Prostate gland (tissue), 2 donors: ENCODE measurements at regions not wholly inside any gene's neighbourhood (a gene's known extent, or its start where the extent isn't known, plus 50 kb on each side); places are given as distances from the start of the nearest gene placed in this dataset.

Experiments
- DNase-seq: peaks from one replicate; pipeline ENCODE4 v3.0.0-alpha.2; 2019; ENCODE audit warnings: low spot score
- H3K27ac ChIP-seq, 2 donors: fragments of 200-600 bp; sonication (generic); 2 replicates each; pipeline ENCODE4 v1.5.1; 2017 to 2019
- H3K27me3 ChIP-seq: fragments of 200-600 bp; sonication (generic); replicated peaks from 2 replicates; pipeline ENCODE4 v1.5.1; 2019; ENCODE audit not compliant: insufficient read depth
- H3K36me3 ChIP-seq, 2 donors: fragments of 200-600 bp; sonication (generic); 1 replicate in 1 of 2; 2 replicates in 1 of 2; pipeline versions ENCODE4 v1.5.1 to v1.8.1; 2017 to 2019
- H3K4me1 ChIP-seq: fragments of 200-600 bp; sonication (generic); replicated peaks from 2 replicates; pipeline ENCODE4 v1.5.1; 2019
- H3K4me3 ChIP-seq, 2 donors: fragments of 200-600 bp; sonication (generic); 2 replicates each; pipeline ENCODE4 v1.5.1; 2017 to 2019
- H3K9me3 ChIP-seq: fragments of 200-600 bp; sonication (generic); 2 replicates; pipeline ENCODE4 v1.5.1; 2017
- CTCF ChIP-seq, 4 experiments: fragments of 200-600 bp in 2 of 4; fragments of 450-650 bp in 2 of 4; sonication (generic) in 2 of 4; IDR thresholded peaks; 1 replicate in 3 of 4; 2 replicates in 1 of 4; pipeline ENCODE4 v1.5.1; 2016 to 2019; ENCODE audit warnings: antibody characterized with exemption in 4 of 4, mild to moderate bottlenecking in 2 of 4, moderate library complexity in 2 of 4
- POLR2A ChIP-seq: fragments of 450-650 bp; IDR thresholded peaks from one replicate; pipeline ENCODE4 v1.6.1; 2016; ENCODE audit warnings: antibody characterized with exemption, mild to moderate bottlenecking
- POLR2AphosphoS5 ChIP-seq: sonication (generic); formaldehyde crosslinking; IDR thresholded peaks from one replicate; pipeline ENCODE4 v1.6.1; 2017; ENCODE audit warnings: antibody characterized with exemption
- WGBS: methylation state at CpG from one replicate; pipeline ENCODE4 v1.1.5; 2018; 5-methylcytosine and 5-hydroxymethylcytosine counted together
- intact Hi-C: fragments of 100-400 bp; cut with DNase I; formaldehyde crosslinking; loops from one replicate; pipeline ENCODE4 v1.14.2; 2022

GRCh38 chr1:98188774-98189173, 267.9 kb upstream of the DPYD start:
- Histone ChIP-seq H3K27ac (no peak overlapping the region), H3K36me3 (no peaks in the 10 kb centered on the region), H3K4me1 (no peaks in the 10 kb centered on the region), H3K27me3 (no peaks in the 10 kb centered on the region), H3K4me3 (no peak overlapping the region), H3K9me3 (no peaks in the 10 kb centered on the region)
- DNase-seq = no peak
- no peak for TF ChIP-seq POLR2AphosphoS5
- no peak for TF ChIP-seq POLR2A
- TF ChIP-seq CTCF (IDR thresholded peaks at IDR 0.05) = no peak
- 65% methylated on average over 1 of the region's 1 CpG for WGBS
- intact Hi-C loops = no loop called here

GRCh38 chr1:98184856-98185255, 264.0 kb upstream of the DPYD start:
- no peak for TF ChIP-seq POLR2A
- TF ChIP-seq CTCF (IDR thresholded peaks at IDR 0.05) = no peak
- no peak for TF ChIP-seq POLR2AphosphoS5
- Histone ChIP-seq H3K36me3 (no peaks in the 10 kb centered on the region), H3K4me1 (no peaks in the 10 kb centered on the region), H3K27ac (no peak overlapping the region), H3K4me3 (no peak overlapping the region), H3K9me3 (no peaks in the 10 kb centered on the region), H3K27me3 (no peaks in the 10 kb centered on the region)
- 93% methylated on average over 2 of the region's 2 CpGs for WGBS
- intact Hi-C loops = no loop called here
- no peak for DNase-seq

GRCh38 chr1:98181036-98181764, 260.4 kb upstream of the DPYD start:
- H3K27ac ChIP-seq = no peak overlapping the region
- intact Hi-C loops = no loop called here
- H3K27me3 ChIP-seq = no peaks in the 10 kb centered on the region
- no peak overlapping the region for H3K4me3 ChIP-seq
- 84% methylated on average over 1 of the region's 1 CpG for WGBS
- H3K4me1 ChIP-seq = no peaks in the 10 kb centered on the region
- no peaks in the 10 kb centered on the region for H3K36me3 ChIP-seq
- no peak for DNase-seq
- TF ChIP-seq POLR2A = no peak
- no peak for TF ChIP-seq CTCF (IDR thresholded peaks at IDR 0.05)
- TF ChIP-seq POLR2AphosphoS5 = no peak
- no peaks in the 10 kb centered on the region for H3K9me3 ChIP-seq

- DNase-seq = no peak
- Histone ChIP-seq H3K36me3 (no peaks in the 10 kb centered on the region), H3K4me3 (no peak overlapping the region), H3K4me1 (no peaks in the 10 kb centered on the region), H3K27ac (no peak overlapping the region), H3K27me3 (no peaks in the 10 kb centered on the region), H3K9me3 (no peaks in the 10 kb centered on the region)
- intact Hi-C loops = no loop called here
- TF ChIP-seq POLR2AphosphoS5 (no peak), POLR2A (no peak), CTCF (IDR thresholded peaks at IDR 0.05) (no peak)
- 89% methylated on average over 4 of the region's 4 CpGs for WGBS
Observed at GRCh38 chr1:98179151-98179773, 258.4 kb upstream of the DPYD start.

- Histone ChIP-seq H3K4me3 (no peak overlapping the region), H3K27me3 (no peaks in the 10 kb centered on the region), H3K36me3 (no peaks in the 10 kb centered on the region), H3K27ac (no peak overlapping the region), H3K9me3 (no peaks in the 10 kb centered on the region), H3K4me1 (no peaks in the 10 kb centered on the region)
- DNase-seq = no peak
- WGBS = 73% methylated on average over 2 of the region's 2 CpGs
- TF ChIP-seq POLR2AphosphoS5 (no peak), CTCF (IDR thresholded peaks at IDR 0.05) (no peak), POLR2A (no peak)
- intact Hi-C loops = no loop called here
Observed at GRCh38 chr1:98177751-98178150, 256.9 kb upstream of the DPYD start.
